SH-SY5Y (cell line): ENCODE measurements at regions not wholly inside any gene's neighbourhood (a gene's known extent, or its start where the extent isn't known, plus 50 kb on each side); places are given as distances from the start of the nearest gene placed in this dataset.

Experiments
- GATA2 ChIP-seq: IDR thresholded peaks from 2 replicates; pipeline ENCODE4 v1.6.1; 2011; ENCODE audit warnings: mild to moderate bottlenecking, low read depth, low read length
- GATA3 ChIP-seq: IDR thresholded peaks from 2 replicates; pipeline ENCODE4 v1.6.1; 2011; ENCODE audit warnings: low read depth, mild to moderate bottlenecking, low read length, moderate library complexity

- no peak for TF ChIP-seq GATA3
Measured at GRCh38 chr21:16708101-16708835, 804.6 kb upstream of the CXADR start.

- TF ChIP-seq GATA3 (no peak), GATA2 (no peak)
Measured at GRCh38 chr21:16709866-16710550, 802.8 kb upstream of the CXADR start.

- TF ChIP-seq GATA3 (no peak), GATA2 (no peak)
Measured at GRCh38 chr21:16711757-16712156, 801.1 kb upstream of the CXADR start.

- TF ChIP-seq GATA3 (no peak), GATA2 (no peak)
Measured at GRCh38 chr21:16713331-16714117, 799.3 kb upstream of the CXADR start.

- no peak for TF ChIP-seq GATA2
- TF ChIP-seq GATA3: no peak
Measured at GRCh38 chr21:16740511-16740910, 772.3 kb upstream of the CXADR start.

GRCh38 chr21:16741141-16741665 lies 771.6 kb upstream of the CXADR start:
- TF ChIP-seq GATA2 (peak; percentile 28; the same call in 1 of the 2 replicates), GATA3 (no peak)

GRCh38 chr21:16742131-16742641 lies 770.7 kb upstream of the CXADR start:
- TF ChIP-seq GATA3 (no peak), GATA2 (no peak)

GRCh38 chr21:16742741-16743140 lies 770.1 kb upstream of the CXADR start:
- TF ChIP-seq GATA3 (no peak), GATA2 (no peak)

GRCh38 chr21:16743317-16743716 lies 769.5 kb upstream of the CXADR start:
- TF ChIP-seq GATA2 (no peak), GATA3 (no peak)

- TF ChIP-seq GATA3 (no peak), GATA2 (no peak)
Measured at GRCh38 chr21:16750926-16751325, 761.9 kb upstream of the CXADR start.

- TF ChIP-seq GATA3 (no peak), GATA2 (no peak)
Measured at GRCh38 chr21:16751695-16752474, 761.0 kb upstream of the CXADR start.

- TF ChIP-seq GATA3 (no peak), GATA2 (no peak)
Measured at GRCh38 chr21:16752475-16752857, 760.4 kb upstream of the CXADR start.

- TF ChIP-seq GATA2 (no peak), GATA3 (no peak)
Measured at GRCh38 chr21:16755061-16755460, 757.8 kb upstream of the CXADR start.

- no peak for TF ChIP-seq GATA2
- no peak for TF ChIP-seq GATA3
Measured at GRCh38 chr21:16767201-16767600, 745.6 kb upstream of the CXADR start.
